Large intestine (tissue), 3 donors: ENCODE measurements at regions not wholly inside any gene's neighbourhood (a gene's known extent, or its start where the extent isn't known, plus 50 kb on each side); places are given as distances from the start of the nearest gene placed in this dataset.

ENCODE experiments used
- DNase-seq, 2 donors: peaks; one replicate each; pipeline versions ENCODE4 v3.0.0 to v3.0.0-alpha.2; 2013
- H3K27ac ChIP-seq: one replicate; pipeline ENCODE4 v1.5.1; 2013; ENCODE audit warnings: low read length
- H3K27me3 ChIP-seq: 2 replicates; pipeline ENCODE4 v1.6.1; 2013; ENCODE audit warnings: low read length; ENCODE audit not compliant: control insufficient read depth, insufficient read depth
- H3K36me3 ChIP-seq: 2 replicates; pipeline ENCODE4 v1.6.1; 2013; ENCODE audit warnings: low read length; ENCODE audit not compliant: control insufficient read depth, insufficient read depth
- H3K4me1 ChIP-seq: one replicate; pipeline ENCODE4 v1.6.1; 2013; ENCODE audit warnings: low read length; ENCODE audit not compliant: control insufficient read depth, insufficient read depth
- H3K4me3 ChIP-seq: one replicate; pipeline ENCODE4 v1.5.1; 2013; ENCODE audit warnings: low read length
- H3K9me3 ChIP-seq: one replicate; pipeline ENCODE4 v1.6.1; 2013; ENCODE audit warnings: mild to moderate bottlenecking, low read depth, low read length, moderate library complexity; ENCODE audit not compliant: control insufficient read depth
- WGBS: methylation state at CpG from one replicate; pipeline ENCODE4 v1.1.5; 2013; ENCODE audit warnings: low lambda C conversion rate; ENCODE audit not compliant: insufficient coverage; 5-methylcytosine and 5-hydroxymethylcytosine counted together

DNA sequence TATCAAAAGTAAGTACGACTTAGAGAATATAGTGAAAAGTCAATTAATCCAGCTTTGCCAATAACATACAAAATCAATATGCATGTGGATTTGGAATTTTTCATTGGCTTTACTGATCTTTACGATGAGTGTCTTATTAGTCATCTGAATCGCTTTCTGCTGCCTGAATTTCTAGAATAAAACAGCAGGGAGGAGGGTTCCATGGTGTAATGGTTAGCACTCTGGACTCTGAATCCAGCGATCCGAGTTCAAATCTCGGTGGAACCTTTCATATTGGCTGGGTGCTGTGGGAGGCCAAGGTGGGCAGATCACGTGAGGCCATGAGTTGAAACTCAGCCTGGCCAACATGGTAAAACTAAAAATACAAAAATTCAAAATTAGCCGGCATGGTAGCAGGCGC, 448.8 kb downstream of the RNF144B start:
- DNase-seq: no peak
- WGBS: 100% methylated on average over 2 of the region's 9 CpGs
- H3K9me3 ChIP-seq: no peaks in the 10 kb centered on the region

DNA sequence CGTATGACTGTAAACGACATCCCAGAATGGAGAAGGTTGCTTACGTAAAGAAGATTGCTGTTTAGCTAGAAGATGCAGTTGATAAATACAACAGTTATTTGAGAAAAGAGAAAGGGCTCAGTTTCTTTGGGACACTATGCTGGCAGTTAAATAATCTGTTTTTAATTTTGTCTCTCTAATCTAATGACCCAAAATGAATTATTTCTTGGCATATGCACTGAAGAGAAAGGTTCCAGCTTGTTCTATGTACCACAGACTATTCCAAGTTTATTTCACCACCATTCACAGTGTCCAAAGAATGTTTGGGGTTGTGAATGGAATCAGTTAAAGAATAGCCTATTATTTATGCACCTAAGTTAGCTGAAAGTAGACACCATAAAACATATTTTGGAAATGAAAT, 449.9 kb downstream of the RNF144B start:
- no peaks in the 10 kb centered on the region for H3K4me1 ChIP-seq
- no peak for DNase-seq
- no peaks in the 10 kb centered on the region for H3K27me3 ChIP-seq
- 78% methylated on average over 3 of the region's 3 CpGs for WGBS
- no peaks in the 10 kb centered on the region for H3K36me3 ChIP-seq
- H3K27ac ChIP-seq: no peak overlapping the region
- no peak overlapping the region for H3K4me3 ChIP-seq
- H3K9me3 ChIP-seq: no peaks in the 10 kb centered on the region

More for the DNA sequence above, 448.8 kb downstream of the RNF144B start:
- H3K4me3 ChIP-seq: no peak overlapping the region
- H3K36me3 ChIP-seq: no peaks in the 10 kb centered on the region
- no peaks in the 10 kb centered on the region for H3K4me1 ChIP-seq
- H3K27me3 ChIP-seq: no peaks in the 10 kb centered on the region
- H3K27ac ChIP-seq: no peak overlapping the region

DNA sequence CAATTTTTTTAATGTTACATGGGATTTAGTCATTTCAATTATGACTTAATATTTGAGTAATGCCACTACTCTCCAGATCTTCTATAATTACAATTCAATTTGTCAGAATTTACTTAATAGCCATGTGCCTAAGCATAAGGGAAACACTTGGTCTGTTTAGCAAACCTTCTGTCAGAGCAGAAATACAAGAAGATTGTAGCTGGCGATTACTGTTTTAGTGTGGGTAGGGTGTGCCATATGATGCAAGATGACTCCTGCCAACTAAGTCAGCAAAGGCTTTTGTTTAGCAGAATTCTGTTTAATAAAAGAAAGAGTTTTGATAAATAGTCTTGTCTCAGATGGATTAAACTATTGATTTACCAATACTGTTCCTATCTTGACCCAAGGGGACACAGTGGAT, 455.4 kb downstream of the RNF144B start:
- H3K27ac ChIP-seq: no peak overlapping the region
- H3K4me1 ChIP-seq: no peaks in the 10 kb centered on the region
- H3K27me3 ChIP-seq: no peaks in the 10 kb centered on the region
- no peak overlapping the region for H3K4me3 ChIP-seq
- 100% methylated on average over 1 of the region's 1 CpG for WGBS
- no peak for DNase-seq
- H3K36me3 ChIP-seq: no peaks in the 10 kb centered on the region
- no peaks in the 10 kb centered on the region for H3K9me3 ChIP-seq

DNA sequence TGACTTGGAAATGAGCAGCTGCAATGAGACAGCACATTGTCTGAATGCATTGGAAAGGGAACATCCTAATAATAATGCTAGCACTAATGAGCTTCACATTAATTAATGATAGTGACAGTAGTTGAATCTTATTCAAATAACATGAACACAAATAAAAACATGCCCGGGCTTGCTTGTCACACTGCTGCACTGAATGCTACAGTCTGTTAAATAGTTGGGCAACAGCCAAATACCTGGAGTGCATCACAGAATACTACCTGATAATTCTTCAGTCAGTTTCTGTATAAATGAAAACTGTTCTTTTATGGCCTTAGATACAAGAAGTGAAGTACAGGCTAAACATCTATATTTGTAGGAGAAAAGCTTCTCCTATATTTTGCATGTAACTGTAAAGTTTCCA, 458.7 kb downstream of the RNF144B start:
- Histone ChIP-seq H3K4me3 (no peak overlapping the region), H3K4me1 (no peaks in the 10 kb centered on the region), H3K27ac (no peak overlapping the region), H3K9me3 (no peaks in the 10 kb centered on the region), H3K27me3 (no peaks in the 10 kb centered on the region), H3K36me3 (no peaks in the 10 kb centered on the region)
- no CpG with 5 or more reads among the region's 1 CpG for WGBS
- DNase-seq: no peak

DNA sequence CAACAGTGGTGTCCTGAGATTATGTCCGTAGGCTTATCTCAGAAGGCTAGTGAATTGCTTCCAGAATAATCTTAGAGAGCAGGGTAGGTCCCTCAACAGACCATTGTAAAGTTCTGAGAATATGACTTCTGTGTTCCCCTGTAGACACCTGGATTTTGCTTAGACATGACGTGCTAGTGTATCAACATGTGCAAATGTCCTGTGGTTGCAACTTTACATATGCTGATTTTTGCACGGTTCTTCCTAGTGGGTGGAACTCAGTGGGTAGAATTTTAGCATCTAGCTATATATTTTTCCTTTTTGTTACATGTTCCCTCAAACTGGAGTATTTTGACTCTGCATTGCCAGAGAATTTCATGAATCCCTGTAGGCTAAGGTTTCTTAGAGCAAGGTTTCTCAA, 459.2 kb downstream of the RNF144B start:
- Histone ChIP-seq H3K9me3 (no peaks in the 10 kb centered on the region), H3K4me1 (no peaks in the 10 kb centered on the region), H3K27me3 (no peaks in the 10 kb centered on the region), H3K4me3 (no peak overlapping the region), H3K27ac (no peak overlapping the region), H3K36me3 (no peaks in the 10 kb centered on the region)
- no peak for DNase-seq
- no CpG with 5 or more reads among the region's 3 CpGs for WGBS

DNA sequence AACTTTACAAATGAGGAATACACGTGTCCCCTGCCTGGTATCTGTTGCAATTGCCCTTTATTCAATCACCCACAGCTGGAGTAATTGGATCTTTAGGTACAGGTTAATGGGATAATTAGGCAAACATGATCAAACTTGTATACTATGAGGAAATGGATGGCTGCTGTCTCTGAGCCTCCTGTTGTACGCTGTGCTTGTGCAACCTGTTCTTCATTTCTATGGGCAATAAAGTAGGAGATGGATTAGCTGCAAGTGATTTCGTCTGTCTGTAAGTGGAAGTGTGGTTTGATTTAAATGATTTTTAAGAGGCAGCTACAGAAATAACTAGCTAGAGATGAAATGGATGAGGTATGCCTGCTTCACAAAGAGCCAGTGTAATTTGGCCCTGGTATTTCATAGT, 474.1 kb downstream of the RNF144B start:
- H3K4me1 ChIP-seq: no peaks in the 10 kb centered on the region
- no peak for DNase-seq
- no peaks in the 10 kb centered on the region for H3K27me3 ChIP-seq
- no peak overlapping the region for H3K27ac ChIP-seq
- no peaks in the 10 kb centered on the region for H3K36me3 ChIP-seq
- no CpG with 5 or more reads among the region's 3 CpGs for WGBS
- no peak overlapping the region for H3K4me3 ChIP-seq
- H3K9me3 ChIP-seq: no peaks in the 10 kb centered on the region

DNA sequence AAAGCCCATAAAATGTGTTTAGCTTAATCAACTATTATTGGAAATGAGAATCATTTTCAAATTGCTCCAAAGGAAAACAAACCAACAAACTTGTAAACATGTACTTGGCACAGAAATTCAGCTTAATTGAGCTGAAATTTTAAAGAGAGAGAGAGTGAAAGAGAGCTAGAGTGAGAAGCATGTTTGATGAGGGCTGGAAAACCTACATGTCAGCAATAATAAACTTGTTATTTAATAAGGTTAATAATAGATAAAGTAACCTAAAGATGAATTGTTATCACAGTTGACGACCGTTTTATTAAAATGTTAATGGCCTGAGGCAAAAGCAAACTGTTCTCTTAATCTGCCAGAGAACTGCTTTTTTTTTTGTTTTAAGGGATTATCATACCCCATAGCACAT, 496.1 kb downstream of the RNF144B start:
- no peaks in the 10 kb centered on the region for H3K4me1 ChIP-seq

DNA sequence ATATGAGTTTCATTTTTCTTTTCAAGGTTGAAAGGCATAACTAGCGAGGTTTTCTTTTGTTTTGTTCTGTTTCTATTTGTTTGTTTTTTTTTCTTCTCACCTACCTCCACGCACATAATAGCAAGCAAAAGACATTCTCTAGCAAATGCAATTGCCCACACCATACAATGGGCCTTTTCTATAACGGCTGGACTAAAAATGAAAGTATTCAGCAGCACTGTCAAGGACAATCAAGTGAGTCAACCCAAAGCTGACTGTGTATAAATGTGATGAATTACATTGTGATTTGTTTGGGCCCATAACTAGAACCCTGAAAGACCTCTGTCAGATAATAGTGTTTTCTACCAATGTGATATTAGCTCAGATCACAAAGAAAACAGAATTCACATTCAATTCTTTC, 496.7 kb downstream of the RNF144B start:
- no peak for DNase-seq
- Histone ChIP-seq H3K4me1 (no peaks in the 10 kb centered on the region), H3K4me3 (no peak overlapping the region), H3K9me3 (no peaks in the 10 kb centered on the region), H3K27me3 (no peaks in the 10 kb centered on the region), H3K36me3 (no peaks in the 10 kb centered on the region), H3K27ac (no peak overlapping the region)
- WGBS: 100% methylated on average over 1 of the region's 3 CpGs

More for the DNA sequence above, 496.1 kb downstream of the RNF144B start:
- Histone ChIP-seq H3K27me3 (no peaks in the 10 kb centered on the region), H3K9me3 (no peaks in the 10 kb centered on the region), H3K27ac (no peak overlapping the region), H3K4me3 (no peak overlapping the region), H3K36me3 (no peaks in the 10 kb centered on the region)
- no CpG with 5 or more reads among the region's 2 CpGs for WGBS
- no peak for DNase-seq

DNA sequence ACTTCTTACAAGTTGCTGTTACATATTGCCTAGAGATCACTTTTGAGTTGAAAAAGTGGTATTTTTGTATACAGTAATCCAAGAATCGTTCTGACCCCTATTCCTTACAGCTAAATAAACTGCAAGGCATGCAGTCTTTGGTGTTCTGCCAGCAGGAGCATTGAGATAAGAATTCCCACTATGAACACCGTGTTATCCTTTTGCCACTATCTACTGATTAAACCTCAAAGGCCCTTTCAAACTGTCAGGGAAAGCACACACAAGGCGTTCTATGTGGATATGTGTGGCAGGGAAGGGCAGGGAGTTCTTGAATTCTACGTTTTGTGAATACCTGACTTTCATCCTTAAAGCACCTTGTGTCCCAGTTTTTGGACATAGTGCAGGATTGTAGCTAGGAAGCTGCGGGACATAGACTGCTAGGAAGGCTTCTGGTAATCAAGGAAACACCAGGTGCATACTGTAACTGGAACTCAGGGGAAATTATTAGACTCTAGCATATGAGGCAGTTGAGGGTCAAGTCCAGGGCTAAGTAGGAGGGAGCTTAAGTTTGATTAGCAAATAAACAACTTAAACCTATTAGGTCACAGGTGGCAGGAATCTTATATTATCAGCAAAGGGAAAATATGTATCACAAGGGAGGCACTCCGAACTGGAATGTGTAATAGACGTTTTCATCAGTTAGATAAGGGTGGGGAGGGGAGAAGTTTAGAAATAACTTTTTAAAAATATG, 506.6 kb downstream of the RNF144B start:
- Histone ChIP-seq H3K9me3 (no peaks in the 10 kb centered on the region), H3K4me1 (peaks cover 5% of the 10 kb centered on the region), H3K4me3 (no peak overlapping the region), H3K27ac (peak overlapping the region; percentile 35), H3K36me3 (no peaks in the 10 kb centered on the region), H3K27me3 (no peaks in the 10 kb centered on the region)
- DNase-seq: peak; percentile 43 to 81
- WGBS: 10% methylated on average over 3 of the region's 7 CpGs

DNA sequence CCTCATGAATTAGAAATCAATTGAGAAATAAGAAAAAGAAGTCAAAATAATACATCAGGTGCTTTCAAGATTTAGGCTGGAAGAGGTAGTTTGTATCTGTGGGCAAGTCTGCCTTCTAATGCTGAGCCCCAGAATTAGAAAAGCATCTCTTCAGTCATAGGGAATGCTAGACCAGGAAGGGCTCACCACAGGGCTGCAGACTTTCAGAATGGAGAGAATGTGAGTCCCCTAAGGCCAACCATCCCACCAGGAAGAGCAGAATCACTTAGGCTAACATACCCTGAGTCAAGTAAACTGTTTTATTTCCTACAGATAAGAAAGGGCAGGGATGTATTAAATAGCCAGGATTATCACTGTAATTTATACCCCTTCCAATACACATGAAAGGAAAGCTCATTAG, 510.2 kb downstream of the RNF144B start:
- DNase-seq: no peak
- Histone ChIP-seq H3K27ac (no peak overlapping the region), H3K27me3 (no peaks in the 10 kb centered on the region), H3K9me3 (no peaks in the 10 kb centered on the region), H3K4me3 (no peak overlapping the region), H3K36me3 (no peaks in the 10 kb centered on the region), H3K4me1 (peaks cover 5% of the 10 kb centered on the region)

DNA sequence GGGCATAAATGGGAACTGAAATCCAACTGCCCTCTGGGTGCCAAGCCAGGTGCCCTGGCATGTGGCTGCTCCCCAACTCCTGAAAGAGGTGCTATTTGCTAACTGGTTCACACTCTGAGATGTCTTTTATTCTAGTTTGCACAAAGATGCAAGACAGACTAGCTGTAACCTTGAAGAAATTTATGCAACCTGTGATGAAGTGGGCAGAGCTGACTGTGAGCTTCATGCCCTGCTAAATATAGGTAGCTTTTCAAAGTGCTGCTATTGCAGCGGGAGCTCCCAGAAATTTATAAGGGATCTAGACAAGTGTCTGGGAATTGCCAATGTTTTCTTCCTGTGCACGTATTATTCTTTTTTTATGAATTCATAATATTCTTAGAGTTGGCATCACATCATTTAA, 517.5 kb downstream of the RNF144B start:
- DNase-seq: no peak
- H3K27ac ChIP-seq: no peak overlapping the region
- 91% methylated on average over 1 of the region's 2 CpGs for WGBS
- H3K4me1 ChIP-seq: no peaks in the 10 kb centered on the region
- no peak overlapping the region for H3K4me3 ChIP-seq
- no peaks in the 10 kb centered on the region for H3K36me3 ChIP-seq
- H3K9me3 ChIP-seq: no peaks in the 10 kb centered on the region
- H3K27me3 ChIP-seq: no peaks in the 10 kb centered on the region
